Fibroblast of skin of back (primary cell): ENCODE measurements at regions not wholly inside any gene's neighbourhood (a gene's known extent, or its start where the extent isn't known, plus 50 kb on each side); places are given as distances from the start of the nearest gene placed in this dataset.
"Not testable (repeated sequence)": the region's sequence is repeated elsewhere in the genome, so short reads cannot be mapped to it uniquely, and the experiment has no call there.

Experiments used
- DNase-seq: peaks from one replicate; pipeline ENCODE4 v3.0.0-alpha.2; 2013

DNA sequence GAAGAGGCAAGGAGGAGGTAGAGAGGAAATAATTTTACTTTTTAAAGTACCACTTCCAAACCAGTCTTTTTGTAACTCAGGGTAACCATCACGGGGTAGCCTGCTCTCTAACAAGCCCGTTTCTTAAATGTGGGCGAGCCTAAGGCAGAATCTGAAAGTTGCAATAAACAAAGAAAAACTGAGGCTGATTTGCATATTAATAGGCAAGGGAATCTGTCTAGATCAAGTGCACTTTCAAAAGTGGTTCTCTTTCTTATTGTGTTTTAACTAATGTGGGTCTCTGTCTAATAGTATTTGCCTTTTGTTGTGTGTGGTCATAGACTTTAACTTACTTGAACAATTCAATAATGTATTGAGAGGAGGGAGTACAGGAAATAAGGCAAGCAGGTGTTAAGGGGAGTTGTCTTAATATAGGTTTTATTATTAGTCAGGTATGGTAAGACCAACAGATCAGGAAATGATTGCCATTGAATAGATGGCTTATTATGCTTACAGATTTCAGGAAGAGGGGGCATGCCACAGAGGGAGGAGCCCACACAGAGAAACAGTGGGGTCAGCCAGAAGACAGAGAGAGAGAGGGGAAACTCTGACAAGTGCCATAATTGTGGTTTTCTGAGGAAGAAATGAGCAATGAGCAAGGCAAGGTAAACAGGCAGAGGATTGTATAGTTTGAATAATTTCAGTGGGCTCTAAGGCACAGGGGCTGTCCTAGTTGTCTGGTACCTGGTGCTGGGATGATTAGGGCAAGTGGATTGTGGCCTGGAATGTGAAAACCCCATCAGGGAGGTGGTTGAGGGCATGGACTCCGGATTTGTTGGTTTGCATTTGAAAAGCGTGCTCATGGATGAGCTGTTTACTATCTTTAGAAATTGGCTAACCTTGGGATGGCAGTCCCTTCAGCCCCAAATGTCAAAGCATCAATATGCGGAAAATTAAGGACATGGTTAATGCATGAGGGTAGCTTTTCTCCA is 237.2 kb downstream of the TOX3 start:
- no peak for DNase-seq

DNA sequence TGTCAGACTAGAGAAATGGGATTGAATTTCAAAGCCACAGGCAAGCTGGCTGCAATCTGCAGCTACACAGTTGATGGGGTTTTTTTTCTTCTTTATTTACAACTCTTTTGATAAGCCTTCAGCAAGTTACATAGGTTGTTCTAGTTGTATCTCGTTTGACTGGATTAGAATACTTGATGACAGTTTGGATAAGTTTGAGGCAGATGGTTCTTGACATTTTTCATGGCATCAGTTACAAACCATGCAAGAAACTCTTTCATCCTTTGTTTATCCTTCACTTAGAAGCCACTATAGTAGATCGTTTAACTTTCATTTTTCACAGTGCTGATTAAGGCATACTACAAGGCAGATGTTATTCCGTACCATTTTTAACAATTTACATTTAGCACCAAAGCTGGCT is 238.9 kb downstream of the TOX3 start:
- no peak for DNase-seq

DNA sequence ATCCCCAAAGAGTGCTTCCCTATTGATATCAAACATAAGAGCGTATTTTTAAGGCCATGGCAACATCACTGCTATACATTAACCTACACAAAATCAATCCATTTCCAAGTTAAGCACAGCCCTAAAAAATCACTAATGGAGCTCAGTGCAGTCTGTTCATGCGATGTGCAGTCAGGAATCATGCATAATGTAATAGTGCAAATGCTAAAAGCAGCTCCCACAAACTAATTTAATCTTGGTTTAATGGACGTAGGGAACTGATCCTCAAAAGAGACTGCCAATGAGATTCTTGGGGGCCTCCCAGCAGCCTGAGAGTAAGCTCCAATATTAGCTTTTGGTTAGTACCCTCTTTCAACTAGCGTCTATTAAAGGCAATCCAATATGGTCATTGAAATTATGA is 245.9 kb downstream of the TOX3 start:
- no peak for DNase-seq

DNA sequence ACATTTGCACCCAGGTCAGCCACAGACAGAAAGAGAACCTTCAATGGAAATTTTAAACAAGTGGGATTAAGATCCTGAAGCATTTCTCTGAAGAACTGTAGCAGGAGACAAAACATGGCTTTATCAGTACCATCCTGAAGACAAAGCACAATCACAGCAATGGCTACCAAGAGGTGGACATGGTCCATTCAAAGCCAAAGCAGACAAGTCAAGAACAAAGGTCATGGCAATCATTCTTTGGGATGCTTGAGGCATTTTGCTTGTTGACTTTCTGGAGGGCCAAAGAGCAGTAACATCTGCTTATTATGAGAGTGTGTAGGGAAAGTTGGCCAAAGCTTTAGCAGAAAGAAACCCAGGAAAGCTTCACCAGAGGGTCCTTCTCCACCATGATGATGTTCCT is 248.2 kb downstream of the TOX3 start:
- DNase-seq: no peak

DNA sequence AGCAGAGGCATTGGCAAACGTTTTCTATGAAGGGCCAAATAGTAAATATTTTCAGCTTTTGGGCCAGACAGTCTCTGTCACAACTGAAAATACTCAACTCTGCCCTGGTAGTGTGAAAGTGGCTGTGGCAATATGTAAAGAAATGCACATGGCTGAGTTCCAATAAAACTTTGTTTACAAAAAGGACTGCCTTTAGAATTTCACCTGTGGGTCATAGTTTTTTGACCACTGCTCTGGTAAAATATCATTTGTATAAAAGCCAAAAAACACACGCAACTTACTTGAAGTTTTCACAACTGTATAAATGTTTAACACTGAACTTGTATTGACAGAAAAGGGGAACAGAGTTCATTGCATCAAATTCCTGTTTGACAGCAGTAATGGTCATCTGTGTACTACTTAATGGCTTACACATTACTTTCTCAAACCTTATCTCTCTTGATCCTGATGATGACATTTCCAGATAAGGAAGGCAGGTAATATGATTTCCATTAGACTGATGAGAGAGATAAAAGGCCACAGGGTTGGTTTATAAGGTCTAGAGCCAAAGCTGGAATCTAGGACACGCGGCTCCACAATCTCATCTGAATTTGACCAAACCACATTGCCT is 250.1 kb downstream of the TOX3 start:
- not testable (repeated sequence) for DNase-seq

DNA sequence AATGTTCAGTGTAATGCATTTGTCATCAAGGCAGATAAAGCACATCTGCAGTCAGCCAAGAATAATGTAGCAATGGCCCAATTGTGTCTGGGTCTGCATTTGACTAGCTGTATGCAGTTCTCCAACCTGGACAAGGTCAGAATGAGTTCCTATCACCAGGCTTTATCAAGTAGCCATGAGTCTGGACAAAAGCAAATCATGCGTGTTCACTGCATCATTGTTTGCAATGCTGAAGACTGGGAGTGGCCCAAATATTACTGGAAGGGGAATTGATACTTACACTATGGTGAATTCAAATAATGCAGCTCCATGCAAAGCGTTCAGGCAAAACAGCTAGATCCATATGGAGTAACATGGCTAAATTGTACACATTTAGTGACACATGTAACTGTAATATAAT is 250.9 kb downstream of the TOX3 start:
- no peak for DNase-seq

DNA sequence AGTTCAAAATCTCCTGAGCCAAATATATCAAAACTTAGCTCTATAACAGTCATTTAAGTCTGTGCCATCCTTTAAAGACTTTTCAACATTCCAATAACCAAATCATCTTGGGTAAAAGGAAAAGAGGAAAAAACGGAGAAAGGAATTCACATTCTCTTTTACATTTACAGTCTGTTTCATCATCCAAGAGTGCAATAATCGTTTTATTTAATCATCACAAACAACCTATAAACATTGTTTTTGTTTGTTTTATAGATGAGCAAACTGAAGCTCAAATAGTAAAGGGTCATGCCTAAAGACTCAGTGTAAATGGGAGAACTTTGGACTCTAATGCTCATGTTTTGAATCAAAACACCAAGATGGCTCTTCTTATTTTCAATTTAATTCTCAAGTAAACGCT is 252.3 kb downstream of the TOX3 start:
- no peak for DNase-seq

DNA sequence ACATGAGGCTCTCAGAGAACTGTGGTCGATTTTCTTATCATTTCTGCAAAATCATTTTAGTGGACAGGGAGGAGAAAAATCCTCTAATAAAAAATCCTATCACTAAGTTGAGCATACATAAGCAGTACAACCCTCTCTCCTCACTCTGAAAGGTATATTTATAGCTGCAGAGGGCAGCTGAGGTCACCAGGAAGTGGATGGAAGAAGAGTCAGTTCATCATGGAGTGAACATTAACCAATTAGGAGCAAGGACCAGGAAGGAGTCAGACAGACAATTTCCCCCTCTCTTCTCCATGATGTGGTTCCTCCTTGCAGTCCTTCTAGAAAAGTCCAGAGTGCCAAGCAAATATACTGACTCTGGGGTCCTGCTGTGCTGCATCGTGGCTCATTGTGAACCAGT is 253.7 kb downstream of the TOX3 start:
- DNase-seq: no peak

DNA sequence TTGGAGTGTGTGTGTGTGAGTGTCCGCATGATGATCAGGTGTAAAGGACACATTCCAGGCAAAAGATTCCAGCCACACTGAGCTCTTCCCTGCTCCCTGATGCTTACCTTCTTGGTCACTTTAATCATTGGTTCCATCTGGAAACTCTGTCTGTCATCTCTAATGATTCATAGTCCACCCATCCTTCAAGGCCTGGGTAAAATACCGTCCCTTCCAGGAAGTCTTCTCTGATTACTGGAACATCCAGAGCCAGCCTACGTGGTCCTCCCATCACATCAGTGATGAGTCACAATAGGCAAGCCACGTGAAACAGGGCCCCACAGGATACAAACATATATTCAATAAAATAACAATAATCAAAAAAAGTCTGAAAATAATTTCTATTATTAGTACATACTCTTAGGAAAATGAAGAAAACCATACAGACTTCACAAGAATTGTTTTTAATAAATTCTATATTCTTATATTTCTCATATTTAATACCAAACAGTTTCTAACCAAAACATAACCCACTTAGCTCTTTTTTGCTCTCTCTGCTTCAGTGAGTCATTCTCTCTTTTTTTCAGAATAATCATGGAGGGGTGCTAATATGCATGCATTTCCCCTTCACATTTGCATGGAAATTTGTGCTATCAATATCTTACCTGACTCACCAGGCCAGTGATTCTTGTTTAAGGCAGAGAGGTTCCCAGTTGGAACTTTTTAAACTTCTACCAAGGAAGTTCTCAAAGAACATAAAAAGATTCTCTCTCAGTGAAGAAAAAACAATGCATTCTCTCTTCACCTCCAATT is 263.2 kb downstream of the TOX3 start:
- DNase-seq: no peak

DNA sequence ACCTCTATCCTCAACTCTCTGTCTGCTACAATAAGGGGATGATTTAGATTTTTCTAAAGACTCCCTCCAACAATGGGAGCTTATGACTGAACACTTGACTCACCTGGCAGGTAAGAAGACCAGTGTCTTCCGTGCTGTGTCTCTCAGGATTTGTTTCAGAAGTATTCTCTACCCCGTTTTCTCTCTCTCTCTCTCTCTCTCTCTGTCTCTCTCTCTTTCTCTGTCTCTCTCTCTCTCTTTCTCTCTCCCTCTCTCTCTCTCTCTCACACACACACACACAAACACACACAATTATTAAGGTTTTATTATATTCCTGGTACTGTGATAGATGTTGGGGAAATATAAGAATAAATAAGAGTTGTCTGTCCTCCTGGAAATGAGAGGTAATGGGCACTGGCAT is 263.9 kb downstream of the TOX3 start:
- no peak for DNase-seq

DNA sequence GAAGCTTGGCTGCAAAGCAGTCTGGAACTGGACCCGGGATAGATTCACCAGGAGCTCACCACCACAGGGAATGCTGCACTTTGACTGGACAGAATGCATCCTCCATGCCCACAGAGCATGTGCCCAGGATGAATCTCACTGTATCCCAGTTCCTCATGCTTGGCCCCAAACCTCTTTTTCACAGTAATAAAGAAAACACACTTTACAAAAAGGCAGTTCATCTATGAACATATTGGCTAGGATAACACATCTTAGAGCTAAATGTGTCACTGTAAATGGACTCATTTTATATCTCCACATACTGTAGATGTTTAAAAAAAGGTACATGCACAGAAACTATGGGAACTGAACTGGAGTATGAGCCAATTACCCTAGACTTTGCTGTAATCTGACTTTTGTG is 266.9 kb downstream of the TOX3 start:
- DNase-seq: no peak

DNA sequence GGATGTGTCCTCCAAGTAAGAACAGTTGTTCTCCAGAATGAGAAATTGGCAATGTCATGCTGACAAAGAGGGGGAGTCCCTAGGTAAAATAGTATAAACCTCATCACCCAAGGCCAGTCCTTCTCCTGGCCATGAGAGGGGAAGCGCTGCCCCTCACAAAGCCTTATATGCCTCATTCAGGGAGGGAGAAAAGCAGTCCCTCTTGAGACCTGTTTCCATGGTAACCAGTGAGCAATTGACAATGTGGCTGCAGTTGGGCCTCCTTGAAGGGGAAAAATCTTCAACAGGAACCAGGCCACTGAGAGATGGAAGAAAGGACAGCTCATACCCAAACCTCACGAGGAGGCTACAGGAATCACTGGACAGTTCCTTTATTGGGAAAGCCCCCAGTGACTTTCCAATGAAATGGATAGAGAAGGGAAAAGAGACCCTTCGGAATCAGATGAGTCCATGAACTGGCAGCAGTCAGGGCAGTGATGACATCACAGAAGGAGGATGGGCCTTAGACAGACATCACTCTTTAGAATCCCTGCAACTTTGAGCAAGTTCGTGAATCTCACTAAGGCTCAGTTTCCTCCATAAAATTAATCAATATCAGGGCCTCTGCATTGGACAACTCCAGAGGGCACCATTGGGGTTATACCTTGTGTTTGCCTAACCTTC is 275.7 kb downstream of the TOX3 start:
- DNase-seq: no peak

DNA sequence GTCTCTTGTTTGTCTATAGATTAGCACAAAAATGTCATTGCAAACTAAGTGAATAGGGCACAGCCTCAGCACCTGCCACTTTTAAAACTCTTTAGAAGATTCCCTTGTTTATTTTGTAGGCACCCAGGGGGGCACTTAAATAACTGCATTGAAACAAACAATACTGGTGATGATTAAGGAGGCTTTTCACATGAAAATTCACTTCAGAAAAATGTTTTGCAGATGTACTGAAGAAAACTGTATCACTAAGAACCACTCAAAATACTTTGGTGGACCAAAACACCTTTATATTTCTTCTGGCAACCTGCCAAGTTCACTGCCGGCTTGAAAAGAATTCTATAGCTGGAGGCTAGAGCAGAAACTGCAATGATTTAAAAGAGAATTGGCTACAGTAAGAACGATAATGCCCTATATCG is 281.5 kb downstream of the TOX3 start:
- no peak for DNase-seq

DNA sequence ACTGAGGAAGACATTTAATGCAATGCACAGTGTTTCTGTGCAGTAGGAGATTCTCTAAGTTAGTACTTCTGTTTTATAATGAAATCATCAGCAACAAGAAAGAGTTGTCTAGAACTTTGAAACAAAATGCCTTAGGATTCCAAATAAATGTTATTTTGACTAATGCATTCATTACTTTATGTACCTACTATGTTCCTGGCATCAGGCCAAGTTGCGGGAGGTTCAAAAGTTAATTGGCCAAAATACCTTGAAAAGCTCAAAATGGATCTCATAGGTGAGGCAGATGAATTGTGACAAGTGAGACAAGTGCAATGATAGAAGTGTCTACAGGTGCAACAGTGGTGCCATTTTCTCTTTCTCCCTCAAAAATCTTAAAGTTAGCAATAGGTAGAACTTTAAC is 289.4 kb downstream of the TOX3 start:
- no peak for DNase-seq

DNA sequence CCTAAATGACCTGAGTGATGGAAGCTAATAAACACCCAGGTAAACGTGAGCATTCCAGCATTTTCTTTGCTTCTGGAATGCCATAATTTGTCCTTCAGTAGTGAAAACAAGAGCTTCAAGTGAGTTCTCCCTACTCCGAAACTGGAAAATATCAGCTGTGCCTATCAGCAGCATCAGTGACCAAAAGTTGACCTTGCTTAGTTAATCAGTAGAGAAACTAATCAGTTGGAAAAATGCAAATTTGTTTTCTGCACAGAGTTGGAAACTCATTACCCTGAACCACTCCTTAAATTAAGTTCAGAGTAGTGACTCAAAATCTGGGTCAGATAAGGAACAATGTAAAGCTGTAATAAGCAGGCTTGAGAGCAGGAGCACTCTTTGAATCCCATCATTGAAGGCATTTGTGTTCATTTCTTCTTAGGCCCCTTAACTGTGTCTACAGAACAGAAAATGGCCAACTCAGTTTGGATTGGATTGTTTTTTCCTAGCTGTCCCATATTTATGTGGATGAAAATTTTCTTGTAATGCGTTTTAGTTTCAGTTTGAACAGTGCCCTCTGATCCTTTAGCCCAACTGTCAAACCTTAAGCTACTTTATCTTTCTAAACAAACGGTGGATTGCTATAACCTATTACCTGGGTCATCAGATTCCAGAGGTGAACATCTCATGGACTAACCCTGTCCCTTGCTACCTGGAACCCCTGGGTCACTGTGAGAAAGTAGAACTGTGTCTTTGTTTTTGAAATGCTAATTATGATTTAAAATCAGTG is 290.4 kb downstream of the TOX3 start:
- no peak for DNase-seq

DNA sequence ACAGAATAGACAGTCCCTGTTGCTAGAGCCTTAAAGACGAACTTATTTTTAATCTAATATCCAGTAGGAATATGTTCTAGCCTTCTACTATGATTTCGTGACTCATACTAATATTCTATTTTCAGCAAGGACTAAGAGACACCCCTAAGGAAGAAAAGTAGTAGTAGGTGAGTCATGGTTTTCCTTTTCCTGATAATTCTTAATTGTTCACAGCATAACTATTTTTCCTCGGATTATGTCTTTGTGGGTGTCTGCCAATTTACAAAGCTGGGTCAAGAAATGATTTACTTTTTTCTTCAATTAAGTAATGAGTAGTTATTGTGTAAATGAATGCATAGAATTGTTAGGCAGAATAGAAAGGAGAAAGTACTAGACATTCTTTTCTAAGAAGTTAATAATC is 292.2 kb downstream of the TOX3 start:
- peak; percentile 46 for DNase-seq

DNA sequence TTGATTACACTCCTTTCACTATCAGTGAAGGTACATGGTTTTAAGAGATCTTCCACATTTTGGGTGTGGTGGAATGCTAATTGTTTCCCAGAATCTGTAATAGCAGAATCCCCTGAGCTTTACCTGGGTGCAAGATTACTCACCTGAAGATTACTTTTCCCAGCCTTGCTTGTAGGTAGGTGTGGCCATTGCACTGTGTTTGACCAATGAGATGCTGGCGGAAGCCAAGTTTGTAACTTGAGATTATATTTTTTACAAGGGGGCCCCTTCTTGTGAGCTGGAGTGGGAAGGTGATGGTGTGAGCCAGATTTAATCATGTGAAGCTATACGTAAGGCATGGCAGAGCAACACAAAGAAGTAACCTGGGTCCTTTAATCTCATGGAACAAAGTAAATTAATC is 294.3 kb downstream of the TOX3 start:
- DNase-seq: no peak

DNA sequence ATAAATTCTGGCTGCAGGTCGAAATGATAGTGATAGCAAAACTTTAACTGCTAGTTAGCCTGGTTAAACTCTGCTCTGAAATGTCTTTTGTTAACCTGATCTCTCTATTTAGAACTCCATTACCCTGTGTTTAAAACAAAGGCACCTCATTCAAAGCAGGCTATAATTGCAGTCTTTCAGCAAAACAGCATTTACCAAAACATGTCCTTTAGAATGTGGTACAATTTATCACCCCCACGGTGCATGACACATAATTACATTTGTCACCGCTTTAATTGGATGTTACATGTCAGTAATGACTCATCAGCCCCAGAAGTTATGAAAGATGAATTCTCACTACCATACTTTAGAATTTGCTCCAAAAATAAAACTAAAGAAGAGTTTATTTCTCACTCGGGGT is 295.4 kb downstream of the TOX3 start:
- peak; percentile 38 for DNase-seq

DNA sequence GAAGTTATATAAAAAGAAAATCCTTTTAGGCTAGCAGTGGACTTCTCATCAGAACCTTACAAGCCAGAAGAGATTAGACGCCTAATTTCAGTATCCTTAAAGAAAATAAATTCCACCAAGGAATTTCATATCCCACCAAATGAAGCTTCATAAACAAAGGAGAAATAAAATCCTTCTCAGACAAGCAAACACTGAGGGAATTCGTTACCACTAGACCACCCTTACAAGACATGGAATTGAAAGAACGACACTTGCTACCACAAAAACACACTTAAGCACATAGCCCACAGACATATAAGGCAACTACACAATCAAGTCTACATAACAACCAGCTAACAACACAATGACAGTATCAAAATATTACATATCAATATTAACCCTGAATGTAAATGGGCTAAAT is 299.2 kb downstream of the TOX3 start:
- DNase-seq: no peak

DNA sequence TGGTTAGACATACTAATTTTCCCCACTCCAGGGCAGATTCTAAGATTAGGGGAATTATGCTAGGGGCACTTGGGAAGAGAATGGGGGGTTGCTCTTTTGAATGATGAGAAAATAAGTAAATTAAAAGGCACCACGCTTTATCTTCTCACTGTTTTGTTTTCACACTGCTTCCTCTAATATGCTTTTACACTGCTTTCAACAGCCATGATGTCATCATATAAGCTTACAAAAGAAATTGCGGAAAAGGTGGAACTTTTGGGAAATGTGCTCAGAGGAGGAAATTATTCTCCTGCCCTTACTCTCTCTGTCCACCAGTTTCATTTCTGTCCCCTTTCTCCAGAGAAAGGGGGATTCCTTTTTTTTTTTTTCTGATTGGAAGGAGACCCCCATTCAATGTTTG is 308.2 kb downstream of the TOX3 start:
- DNase-seq: no peak

DNA sequence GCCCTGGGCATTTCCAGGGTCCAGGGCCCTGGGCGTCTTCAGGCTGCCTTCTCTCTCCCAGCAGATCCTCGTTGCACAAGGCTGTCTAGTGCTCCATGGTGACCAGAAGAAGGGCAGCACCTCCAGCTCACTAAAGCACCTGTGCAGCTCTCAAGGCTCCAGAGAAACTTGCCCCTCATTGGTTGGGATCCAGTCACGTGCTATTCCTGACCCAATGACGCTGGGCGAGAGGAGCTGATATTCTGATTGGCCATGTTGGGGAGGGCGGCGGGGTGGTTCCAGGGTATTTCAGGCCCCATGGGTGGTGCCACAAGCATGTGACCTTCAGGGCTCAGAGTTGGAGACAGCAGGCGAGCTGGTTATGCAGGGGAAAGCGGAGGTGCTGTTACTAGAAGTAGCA is 309.1 kb downstream of the TOX3 start:
- no peak for DNase-seq

DNA sequence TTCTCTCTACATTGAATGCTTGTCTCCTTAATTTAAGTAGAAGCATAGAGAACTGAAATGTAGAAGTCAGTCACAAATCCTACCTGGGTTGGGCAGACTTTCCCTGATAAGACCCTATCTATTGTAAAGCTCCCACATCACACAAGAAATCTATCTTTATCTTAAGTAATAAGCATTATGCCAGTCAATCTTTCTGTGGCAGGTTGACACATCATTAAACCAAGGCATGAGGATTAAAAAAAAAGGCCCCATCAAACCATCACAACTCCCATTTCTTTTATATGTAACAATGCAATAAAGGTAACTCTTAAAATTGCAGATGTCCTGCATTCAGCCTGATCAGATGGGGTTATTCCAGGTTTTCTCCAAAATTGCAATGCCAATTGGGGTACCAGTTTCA is 311.8 kb downstream of the TOX3 start:
- DNase-seq: no peak
